Coronary artery (tissue), 2 donors: ENCODE measurements at regions not wholly inside any gene's neighbourhood (a gene's known extent, or its start where the extent isn't known, plus 50 kb on each side); places are given as distances from the start of the nearest gene placed in this dataset.

ENCODE experiments used
- DNase-seq: peaks from one replicate; pipeline ENCODE4 v3.0.0-alpha.2; 2017; ENCODE audit warnings: low spot score
- H3K27ac ChIP-seq, 2 donors: fragments of 200-600 bp; sonication (generic); one replicate each; pipeline ENCODE4 v1.5.1; 2016 to 2019
- H3K4me3 ChIP-seq: fragments of 200-600 bp; sonication (generic); 2 replicates; pipeline ENCODE4 v1.5.1; 2016; ENCODE audit warnings: mild to moderate bottlenecking, moderate library complexity
- CTCF ChIP-seq: fragments of 200-600 bp; sonication (generic); IDR thresholded peaks from one replicate; pipeline ENCODE4 v1.5.1; 2019; ENCODE audit warnings: antibody characterized with exemption

- DNase-seq, result no peak
- Histone ChIP-seq H3K27ac (no peak overlapping the region), H3K4me3 (no peak overlapping the region)
- no peak for TF ChIP-seq CTCF
Measured at GRCh38 chr4:123090886-123091285, 168.5 kb upstream of the NUDT6 start.

- no peak for TF ChIP-seq CTCF
Measured at GRCh38 chr4:123092586-123092985, 170.2 kb upstream of the NUDT6 start.

GRCh38 chr4:123093236-123093635 is 170.8 kb upstream of the NUDT6 start:
- no peak for TF ChIP-seq CTCF
- no peak for DNase-seq
- H3K4me3 ChIP-seq, result no peak overlapping the region
- no peak overlapping the region for H3K27ac ChIP-seq

More at GRCh38 chr4:123092586-123092985, 170.2 kb upstream of the NUDT6 start:
- no peak overlapping the region for H3K27ac ChIP-seq
- H3K4me3 ChIP-seq, result no peak overlapping the region
- no peak for DNase-seq

- no peak for DNase-seq
- no peak for TF ChIP-seq CTCF
- Histone ChIP-seq H3K4me3 (no peak overlapping the region), H3K27ac (no peak overlapping the region)
Measured at GRCh38 chr4:123096038-123096437, 173.6 kb upstream of the NUDT6 start.

- Histone ChIP-seq H3K4me3 (no peak overlapping the region), H3K27ac (no peak overlapping the region)
- DNase-seq, result no peak
- TF ChIP-seq CTCF, result peak; percentile 42
Measured at GRCh38 chr4:123102897-123103471, 180.6 kb upstream of the NUDT6 start.

- DNase-seq, result no peak
- H3K4me3 ChIP-seq, result no peak overlapping the region
- no peak for TF ChIP-seq CTCF
Measured at GRCh38 chr4:123104310-123105025, 182.1 kb upstream of the NUDT6 start.

GRCh38 chr4:123105026-123105420 is 182.6 kb upstream of the NUDT6 start:
- no peak for DNase-seq
- TF ChIP-seq CTCF, result no peak
- Histone ChIP-seq H3K27ac (no peak overlapping the region), H3K4me3 (no peak overlapping the region)

More at GRCh38 chr4:123104310-123105025, 182.1 kb upstream of the NUDT6 start:
- H3K27ac ChIP-seq, result peak overlapping the region in 1 of 2 donors; percentile 8
